Right lobe of liver (tissue), 4 donors: ENCODE measurements at regions not wholly inside any gene's neighbourhood (a gene's known extent, or its start where the extent isn't known, plus 50 kb on each side); places are given as distances from the start of the nearest gene placed in this dataset.

ENCODE experiments used
- POLR2A ChIP-seq: fragments of 450-650 bp; IDR thresholded peaks from one replicate; pipeline ENCODE4 v1.6.1; 2017; ENCODE audit warnings: antibody characterized with exemption, mild to moderate bottlenecking
- TF ChIP-seq, protein P1 (sequence below), 4 donors: fragments of 200-600 bp in 3 of 4; fragments of 450-650 bp in 1 of 4; IDR thresholded peaks; one replicate each; pipeline versions ENCODE4 v1.5.1 to v1.8.0; 2016 to 2022; ENCODE audit warnings: antibody characterized with exemption in 4 of 4, mild to moderate bottlenecking in 2 of 4
- donor health status: DM: no; HTN: no; CAD: no.
- donor health status: DM: no; HTN: no; CAD: no.
- donor health status: DM: no; HTN: yes; CAD: no.

- TF ChIP-seq, protein P1, sequence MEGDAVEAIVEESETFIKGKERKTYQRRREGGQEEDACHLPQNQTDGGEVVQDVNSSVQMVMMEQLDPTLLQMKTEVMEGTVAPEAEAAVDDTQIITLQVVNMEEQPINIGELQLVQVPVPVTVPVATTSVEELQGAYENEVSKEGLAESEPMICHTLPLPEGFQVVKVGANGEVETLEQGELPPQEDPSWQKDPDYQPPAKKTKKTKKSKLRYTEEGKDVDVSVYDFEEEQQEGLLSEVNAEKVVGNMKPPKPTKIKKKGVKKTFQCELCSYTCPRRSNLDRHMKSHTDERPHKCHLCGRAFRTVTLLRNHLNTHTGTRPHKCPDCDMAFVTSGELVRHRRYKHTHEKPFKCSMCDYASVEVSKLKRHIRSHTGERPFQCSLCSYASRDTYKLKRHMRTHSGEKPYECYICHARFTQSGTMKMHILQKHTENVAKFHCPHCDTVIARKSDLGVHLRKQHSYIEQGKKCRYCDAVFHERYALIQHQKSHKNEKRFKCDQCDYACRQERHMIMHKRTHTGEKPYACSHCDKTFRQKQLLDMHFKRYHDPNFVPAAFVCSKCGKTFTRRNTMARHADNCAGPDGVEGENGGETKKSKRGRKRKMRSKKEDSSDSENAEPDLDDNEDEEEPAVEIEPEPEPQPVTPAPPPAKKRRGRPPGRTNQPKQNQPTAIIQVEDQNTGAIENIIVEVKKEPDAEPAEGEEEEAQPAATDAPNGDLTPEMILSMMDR (IDR thresholded peaks at IDR 0.05): no peak
- TF ChIP-seq POLR2A: no peak
Measured at GRCh38 chr18:24964216-24964615, 387.8 kb downstream of the ZNF521 start.
